GM19467 (cell line): ENCODE measurements at regions not wholly inside any gene's neighbourhood (a gene's known extent, or its start where the extent isn't known, plus 50 kb on each side); places are given as distances from the start of the nearest gene placed in this dataset.

Experiments
- ATAC-seq: cut with Tn5 transposase; IDR thresholded peaks from one replicate; pipeline ENCODE4 v1.9.1; 2021; ENCODE audit warnings: mild to moderate bottlenecking, moderate library complexity; ENCODE audit not compliant: unreplicated experiment

DNA sequence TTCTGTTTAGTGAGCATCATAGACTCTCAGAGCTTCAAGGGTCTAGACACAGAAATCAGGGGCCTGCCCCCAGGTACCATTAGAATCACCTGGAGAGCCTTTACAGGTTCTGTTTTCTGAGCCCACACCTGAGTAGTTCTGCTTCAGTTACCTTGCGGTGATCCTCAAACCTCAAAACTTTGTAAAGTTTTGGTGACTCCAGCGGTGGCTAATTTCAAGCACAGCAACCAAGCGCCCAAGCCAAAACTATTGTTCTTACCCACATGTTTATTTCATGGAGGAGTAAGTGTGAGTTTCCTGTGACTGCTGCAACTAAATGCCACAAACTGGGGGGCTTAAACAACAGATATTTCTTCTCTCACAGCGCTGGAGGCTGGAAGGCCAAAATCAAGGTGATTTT is 108.9 kb downstream of the FOXD1 start:
- no peak for ATAC-seq

DNA sequence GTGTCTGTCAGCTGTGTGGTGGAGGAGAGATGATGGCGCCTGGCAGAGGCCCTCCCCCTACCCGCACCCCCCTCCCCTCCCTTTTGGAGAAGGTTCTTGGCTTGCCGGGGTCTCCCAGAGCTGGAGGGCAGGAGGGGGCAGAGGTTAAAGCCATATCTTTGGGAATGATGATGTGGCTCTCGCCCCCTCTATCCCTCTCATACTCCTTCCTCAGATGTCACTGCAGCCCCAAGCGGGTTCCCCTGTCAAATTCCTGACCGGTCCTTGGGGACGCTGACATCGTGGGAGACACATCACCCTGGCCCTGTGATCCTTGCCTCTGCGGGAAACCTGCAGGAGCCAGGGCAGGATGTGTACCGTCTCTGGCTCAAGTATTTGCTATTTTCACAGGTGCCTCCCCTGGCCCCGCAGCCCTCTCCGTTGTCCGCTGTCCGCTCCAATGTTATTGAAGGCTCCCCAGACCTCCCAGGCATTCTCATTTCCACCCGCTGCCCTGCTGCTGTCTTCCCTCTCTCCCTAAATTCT is 109.5 kb downstream of the FOXD1 start:
- no peak for ATAC-seq

DNA sequence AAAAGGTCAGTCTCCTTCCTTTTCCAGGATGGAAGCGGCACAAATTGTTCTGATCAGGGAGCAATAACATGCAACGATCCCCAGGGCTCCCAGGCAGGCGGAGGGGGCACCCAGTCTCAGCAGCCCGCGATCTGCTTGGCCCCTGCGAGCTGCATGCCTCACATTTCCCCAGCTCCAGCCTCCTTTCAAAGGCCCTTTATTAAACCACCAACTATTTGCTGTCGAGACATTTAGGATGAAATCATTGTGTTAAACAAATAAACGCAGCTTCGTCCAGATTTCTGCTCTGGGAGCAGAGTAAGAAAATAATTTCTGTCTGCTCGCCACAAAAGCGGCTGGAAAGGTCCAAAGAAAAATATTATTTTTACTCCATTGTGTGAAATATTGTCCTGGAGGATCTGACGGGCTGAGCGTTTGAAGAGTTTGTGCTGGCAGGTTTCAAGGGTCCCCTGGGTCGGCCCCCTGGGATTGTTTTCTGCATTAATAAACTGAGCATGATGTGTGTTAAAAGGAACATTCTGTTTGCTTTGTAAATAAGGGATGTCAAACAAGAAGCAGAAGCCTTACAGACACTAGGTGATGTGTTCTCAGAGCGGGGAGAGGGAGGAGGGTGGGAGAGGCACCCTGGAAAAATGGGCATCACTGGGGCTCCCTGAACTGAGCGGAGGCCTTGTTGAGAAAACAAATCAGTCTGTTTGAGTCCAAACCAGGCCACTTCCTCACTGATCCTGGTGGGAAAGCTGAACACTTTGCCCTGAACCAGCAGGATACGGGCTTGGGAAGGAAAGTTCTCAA is 110.1 kb downstream of the FOXD1 start:
- ATAC-seq: no peak

DNA sequence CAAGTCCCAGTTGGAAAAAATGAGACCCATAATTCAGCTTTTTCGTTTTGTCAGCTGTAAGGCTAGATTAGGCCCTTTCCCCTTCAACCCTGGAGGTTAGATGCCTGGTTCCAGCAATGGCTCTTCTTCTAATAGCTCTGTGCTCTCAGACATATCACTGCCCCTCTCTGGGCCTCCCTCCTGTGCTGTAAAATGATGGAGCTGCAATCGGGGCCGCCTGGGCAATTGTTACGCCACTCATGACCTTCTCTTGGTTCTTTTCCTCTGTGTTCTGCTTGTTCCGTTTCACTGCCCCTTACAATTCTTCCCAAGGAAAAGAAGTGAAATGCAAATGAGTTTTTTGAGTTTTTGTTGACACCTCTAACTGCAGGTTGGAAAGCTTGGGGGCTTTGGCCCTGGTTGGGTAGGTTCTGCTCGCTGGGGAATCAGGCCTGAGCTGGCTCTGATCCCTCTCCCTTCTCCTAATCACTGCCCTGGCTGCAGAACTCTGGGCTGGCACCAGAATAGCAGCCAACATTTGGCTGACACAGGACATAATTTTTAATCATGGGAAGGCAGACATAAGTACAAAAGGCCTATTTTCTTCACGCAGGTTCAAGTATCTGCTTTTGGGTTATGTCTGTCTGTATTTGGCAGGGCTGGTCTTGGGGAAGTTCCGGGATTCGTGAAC is 110.9 kb downstream of the FOXD1 start:
- ATAC-seq: no peak

DNA sequence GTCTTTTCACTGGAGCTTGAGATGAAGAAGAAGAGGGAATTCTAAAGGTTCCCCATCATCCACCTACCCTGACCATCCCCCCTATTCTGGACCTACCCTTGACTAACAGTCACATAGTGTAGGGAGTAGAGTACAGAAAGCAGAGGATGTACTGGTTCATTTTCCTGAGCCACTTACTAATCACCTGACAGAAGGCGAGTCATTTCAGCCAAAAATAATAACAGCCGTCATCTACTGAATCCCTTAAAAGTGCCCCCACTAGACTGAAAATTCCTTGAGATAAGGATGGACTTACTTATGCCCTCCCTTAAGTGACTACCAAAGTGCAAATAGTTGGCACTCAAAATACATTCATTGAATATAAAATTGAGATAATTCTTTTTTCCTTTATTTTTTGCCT is 112.2 kb downstream of the FOXD1 start:
- no peak for ATAC-seq

DNA sequence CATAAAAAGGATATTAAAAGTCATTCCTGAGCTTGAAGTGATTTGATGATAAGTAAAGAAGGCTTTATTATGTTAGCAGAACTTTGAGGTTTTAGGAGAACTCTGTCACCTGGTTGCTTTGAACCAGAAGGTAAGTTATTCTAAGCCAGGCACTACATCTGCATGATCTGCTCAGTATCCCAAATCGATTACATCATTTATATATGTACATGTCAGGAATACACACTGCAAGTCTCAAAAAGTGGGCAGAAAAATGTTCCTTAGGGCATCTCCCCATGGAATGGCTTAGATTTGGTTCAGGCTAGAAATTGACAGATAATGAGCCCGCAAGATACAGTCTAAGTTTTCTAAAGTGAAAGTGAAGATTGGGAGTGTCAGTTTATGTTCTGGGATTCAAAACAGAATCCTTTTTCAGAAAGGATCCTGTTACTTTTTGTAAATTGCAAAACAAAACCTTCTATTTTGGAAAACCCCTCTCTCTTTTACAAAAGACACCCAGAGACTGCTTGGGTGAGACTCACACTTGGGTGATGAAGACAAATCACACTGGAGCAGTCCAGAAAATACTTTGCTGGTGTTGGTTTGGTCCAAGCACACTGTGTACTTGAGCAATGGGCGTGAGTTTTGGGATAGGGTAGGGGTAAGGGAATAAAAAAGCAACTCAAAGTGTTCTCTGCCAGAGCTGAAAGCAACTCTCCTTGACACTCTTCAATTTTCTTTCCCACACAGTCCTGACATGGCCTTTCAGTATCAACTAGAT is 114.5 kb downstream of the FOXD1 start:
- ATAC-seq: no peak

DNA sequence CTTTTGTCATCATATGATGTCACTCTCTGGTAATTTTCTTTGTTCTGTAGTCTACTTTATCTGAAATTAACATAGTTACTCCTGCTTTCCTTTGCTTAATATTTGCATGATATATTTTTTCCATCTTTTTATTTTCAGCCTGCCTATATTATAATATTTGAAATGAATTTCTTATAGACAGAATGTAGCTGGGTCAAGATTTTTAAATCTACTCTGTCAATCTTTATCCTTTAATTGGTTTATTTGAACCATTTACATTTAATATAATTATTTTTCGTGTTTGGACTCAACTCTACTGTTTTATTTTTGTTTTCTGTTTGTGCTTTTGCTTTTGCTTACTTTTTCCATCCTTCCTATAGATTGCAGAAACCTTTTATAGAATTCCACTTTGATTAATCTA is 118.0 kb downstream of the FOXD1 start:
- ATAC-seq: no peak

DNA sequence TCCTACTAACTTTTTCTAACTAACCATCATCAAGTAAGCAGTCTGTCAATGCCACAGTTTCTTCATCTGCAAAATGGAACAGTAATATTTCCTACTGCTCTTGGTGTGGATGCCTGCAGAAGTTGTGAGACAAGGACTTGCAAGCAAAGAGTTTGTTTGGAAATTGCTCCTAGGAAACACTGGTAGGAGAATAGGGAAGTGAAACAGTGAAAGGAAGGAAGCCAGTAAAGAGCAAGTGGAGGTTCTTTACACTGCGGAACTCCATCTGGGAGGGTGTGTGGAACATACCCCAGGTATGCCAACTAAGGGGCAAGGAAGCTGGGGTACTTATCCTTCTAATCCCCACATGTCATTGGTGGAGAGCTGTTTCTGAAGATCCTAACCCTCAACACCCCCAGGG is 119.9 kb downstream of the FOXD1 start:
- no peak for ATAC-seq

DNA sequence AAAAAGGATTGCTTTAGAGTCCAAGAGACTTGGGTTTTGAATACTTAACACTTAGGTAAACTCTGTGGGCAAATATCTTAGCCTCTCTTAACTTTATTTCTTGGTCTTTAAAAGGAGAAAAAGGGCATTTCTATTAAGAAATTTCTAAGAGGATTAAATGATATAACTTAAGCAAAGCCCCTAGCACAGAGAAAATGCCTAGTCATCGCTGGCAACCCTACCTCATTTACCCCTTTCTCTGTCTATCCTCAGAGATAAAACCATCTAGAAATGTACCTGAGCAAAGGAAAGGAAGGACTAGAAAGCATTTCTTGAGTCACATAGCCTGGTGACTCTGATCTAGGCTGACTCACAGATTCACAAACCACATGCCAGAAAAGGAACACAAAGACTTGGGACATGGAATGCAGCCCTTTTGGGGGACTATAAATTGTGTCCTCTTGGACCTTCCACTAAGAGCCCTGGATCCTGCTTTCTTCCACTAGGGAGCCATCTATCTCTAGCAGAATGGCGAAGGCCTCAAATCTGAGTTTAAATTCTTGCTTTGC is 120.6 kb downstream of the FOXD1 start:
- no peak for ATAC-seq

DNA sequence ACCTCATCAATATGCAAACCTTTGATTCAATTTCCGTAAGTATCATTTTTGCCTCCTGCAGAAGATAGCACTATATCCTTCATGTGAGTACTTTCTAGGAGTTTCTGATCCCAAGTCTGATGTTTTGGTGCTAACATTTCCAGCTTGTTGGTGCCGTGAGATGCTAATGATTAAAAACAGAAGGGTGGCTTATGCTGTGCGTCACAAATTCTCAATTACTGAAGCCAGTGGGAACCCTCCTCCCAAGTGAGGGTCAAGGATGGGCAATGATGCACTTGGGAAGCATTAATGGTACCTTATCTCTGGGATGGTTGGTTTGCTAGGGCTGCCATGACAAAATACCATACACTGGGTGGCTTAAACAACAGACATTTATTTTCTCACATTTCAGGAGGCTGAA is 123.0 kb downstream of the FOXD1 start:
- no peak for ATAC-seq

DNA sequence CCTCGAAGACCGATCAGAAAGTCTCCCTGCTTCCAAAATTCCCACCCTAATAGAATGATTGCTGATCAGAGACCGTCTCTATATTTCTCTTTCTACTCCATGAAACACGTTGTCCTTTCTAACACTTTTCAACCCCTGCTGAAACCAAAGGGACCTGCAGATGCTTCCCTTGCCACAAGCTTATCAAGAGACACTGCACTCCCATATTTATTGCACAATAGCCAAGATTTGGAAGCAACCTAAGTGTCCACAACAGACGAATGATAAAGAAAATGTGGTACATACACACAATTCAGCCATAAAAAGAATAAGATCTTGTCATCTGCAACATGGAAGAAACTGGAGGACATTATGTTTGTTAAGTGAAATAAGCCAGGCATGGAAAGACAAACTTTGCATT is 125.1 kb downstream of the FOXD1 start:
- ATAC-seq: no peak

DNA sequence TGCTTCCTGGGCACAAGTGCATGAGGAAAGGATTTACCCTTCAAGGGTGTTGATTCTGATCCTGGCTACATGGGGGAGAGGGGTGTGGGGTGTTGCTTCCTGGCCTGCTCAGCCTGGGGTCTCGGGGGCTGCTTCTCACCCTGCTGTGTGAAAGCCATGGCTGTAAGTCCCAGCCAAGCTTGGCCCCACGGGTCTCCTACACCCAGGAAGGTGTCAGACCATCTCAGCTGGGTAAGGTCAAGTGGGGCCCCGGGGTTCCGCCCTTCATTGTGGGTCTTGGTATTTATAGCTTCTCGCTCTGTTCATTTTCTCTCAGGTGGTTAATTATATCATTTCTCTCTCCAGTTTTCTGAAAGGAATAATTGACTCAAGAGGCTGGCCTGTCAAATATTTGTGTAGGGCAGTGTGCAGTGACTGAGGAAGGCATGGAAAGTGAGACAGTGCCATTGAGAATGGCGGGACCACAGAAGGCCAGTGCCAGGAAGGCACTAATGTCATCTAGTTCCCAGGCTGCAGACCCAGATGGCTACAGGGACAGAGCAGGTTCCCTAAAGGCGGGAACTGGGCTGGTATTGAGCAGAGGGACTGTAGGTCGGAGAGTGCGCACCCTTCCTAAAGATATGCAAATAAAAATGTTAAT is 126.0 kb downstream of the FOXD1 start:
- no peak for ATAC-seq

DNA sequence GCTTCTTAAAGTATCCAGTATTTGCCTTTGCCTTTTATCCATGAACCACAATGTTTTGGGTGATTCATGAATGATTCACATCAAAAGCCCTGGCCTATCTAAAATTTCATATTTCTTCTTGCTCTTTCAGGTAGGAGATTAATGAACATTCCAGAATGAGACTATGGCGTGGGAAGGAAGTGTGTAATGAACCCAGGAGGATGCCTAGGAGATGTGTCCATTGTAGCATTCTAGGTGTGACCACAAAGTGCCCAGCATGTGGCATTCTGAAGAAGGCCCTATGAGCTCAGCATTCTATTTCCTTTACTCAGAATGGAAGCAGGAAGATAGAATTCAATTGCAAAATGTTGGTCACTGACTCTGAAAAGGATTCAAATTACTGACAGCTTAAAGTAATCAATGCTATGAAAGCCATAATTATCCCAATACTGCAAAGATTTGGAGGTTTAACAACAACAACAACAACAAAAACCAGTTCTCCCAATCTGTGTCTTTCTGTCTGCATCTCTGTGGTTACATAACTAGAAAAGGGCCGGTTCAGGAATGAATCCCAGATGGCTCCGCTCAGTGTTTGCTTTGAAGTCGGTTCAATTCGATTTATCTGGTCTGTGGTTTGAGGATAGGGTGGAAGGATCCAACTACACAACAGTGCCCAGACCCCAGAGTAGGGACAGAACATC is 126.7 kb downstream of the FOXD1 start:
- ATAC-seq: no peak

DNA sequence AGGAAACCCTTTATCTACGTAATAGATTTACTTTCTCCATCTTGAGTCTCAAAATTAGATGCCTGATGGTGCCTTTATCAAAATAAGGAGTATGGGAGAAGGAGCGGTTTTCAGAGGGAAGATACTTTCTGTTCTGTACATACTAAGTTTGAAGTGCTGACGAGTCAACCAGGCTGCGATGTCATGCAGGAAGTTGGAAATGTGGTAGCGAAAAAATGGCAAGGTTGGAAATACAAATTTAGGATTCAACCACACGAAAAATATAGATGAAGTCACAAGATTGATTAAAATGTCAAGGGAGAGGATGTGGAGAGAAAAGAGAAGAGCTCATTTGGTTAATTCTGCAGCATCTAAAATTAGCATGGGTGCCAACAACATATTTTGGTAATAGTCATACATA is 129.5 kb downstream of the FOXD1 start:
- no peak for ATAC-seq

DNA sequence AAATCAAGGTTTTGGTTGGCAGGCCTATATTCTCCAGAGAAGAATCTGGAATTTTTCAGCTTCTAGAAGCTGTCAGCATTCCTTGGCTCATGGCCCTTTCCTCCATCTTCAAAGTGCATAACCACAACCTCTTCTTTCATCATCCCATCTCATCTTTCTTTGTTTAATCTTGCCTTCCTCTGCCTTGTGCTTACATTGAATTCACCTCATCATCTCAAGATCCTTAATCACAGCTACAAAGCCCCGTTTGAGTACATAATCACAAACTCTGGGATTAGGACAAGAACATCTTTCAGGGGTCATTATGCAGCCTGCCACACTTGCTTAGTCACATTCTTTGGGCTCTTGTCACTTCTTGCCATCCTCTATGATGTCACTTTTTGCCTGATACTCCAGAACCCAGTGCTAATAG is 130.3 kb downstream of the FOXD1 start:
- ATAC-seq: no peak

DNA sequence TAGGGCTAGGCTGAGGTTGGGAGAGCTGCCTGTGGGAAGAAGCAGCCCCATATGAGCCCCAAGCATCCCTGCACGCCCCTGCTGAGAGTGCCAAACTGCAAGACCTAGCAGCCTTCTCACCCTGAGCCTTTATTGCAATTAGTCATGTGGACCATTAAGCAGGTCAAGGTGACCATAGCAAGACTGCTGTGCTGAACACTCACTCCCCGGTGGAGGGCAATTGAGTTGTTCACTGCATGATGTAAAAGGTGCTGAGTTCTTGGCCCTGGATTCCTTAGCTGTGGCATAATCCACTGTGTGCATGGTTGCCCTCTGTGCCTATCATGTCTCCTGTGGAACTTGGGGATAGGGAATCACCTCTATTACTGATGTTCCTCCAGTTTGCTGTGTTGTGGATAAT is 131.1 kb downstream of the FOXD1 start:
- ATAC-seq: no peak

DNA sequence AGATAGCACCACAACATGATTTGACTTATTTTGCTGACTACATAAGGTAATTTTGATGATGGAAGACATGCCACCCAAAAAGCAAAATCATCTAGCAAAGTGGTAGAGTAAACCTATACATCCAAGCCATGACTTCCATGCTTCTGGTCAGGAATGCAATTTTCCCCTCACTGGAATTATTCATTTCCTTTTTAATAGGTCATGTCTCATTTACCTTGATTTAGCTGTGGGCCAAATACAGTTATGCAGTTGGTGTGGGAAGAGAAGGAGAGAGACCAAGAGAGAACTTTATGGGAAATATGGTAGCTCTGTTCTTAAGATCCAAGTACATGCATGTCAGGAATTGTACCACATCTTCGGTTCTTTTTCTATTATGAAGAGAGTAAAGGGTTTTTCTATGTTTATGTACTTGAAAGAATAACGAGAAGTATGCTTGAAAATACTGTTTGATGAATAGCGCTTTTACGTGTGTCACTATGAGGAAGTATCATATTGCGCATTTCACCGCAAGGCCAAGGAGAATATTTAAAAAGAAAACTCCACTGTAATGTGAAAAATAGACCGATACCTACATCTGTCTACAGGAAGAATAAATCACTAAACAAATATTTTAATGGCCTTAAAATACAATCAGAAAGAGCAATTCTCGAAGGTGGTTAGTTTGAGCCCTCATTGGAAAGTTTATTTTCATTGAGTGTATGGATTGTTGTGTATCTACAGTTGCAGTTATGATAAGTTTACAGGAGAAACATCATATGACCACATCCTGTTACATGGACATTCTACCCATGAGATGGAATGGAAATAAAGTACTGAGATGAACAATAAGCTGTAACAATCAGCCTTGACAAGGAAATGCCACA is 134.0 kb downstream of the FOXD1 start:
- ATAC-seq: no peak

DNA sequence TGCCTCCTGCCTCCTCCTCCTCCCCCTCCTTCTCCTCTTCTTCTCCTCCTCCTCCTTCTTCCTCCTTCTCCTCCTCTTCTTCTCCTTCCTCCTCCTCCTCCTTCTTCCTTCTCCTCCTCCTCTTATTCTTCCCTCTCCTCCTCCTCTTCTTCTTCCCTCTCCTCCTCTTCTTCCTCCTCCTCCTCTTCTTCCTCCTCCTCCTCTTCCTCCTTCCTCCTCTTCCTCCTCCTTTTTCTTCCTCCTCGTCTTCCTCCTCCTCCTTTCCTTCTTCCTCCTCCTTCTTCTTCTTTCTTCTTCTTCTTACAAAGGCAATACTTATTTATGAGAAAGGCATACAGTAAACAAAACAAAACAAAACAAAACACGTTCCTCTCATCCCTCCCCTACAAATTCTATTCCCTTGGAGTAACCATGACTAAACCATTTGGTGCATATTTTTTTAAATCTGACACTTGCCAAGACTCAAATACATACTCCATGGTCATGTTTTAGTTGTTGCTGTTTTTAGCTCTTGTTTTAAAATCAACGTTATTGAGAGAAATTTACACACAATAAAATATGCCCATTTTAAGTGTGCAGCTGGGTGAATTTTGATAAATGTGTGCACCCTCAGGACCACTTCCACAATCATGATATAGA is 135.6 kb downstream of the FOXD1 start:
- no peak for ATAC-seq
